Stimulated activated naive CD8-positive, alpha-beta T cell treated with anti-CD3 and anti-CD28 coated beads, Interleukin-15, Interleukin-2, amounts not matched to agents 100 ng/mL and 50 ng/mL, for 24 hours (primary cell): ENCODE measurements at regions not wholly inside any gene's neighbourhood (a gene's known extent, or its start where the extent isn't known, plus 50 kb on each side); places are given as distances from the start of the nearest gene placed in this dataset.

ENCODE experiments used
- H3K27ac Mint-ChIP-seq: one replicate; pipeline ENCODE4 v1.8.0; 2021; ENCODE audit warnings: mild to moderate bottlenecking, mixed read lengths
- H3K27me3 Mint-ChIP-seq: one replicate; pipeline ENCODE4 v1.8.0; 2021; ENCODE audit warnings: mixed read lengths
- H3K36me3 Mint-ChIP-seq: one replicate; pipeline ENCODE4 v1.8.0; 2021; ENCODE audit warnings: low read depth, mixed read lengths
- H3K4me1 Mint-ChIP-seq: one replicate; pipeline ENCODE4 v1.8.0; 2021; ENCODE audit warnings: low read depth, mixed read lengths
- H3K4me3 Mint-ChIP-seq: one replicate; pipeline ENCODE4 v1.8.0; 2021; ENCODE audit warnings: mild to moderate bottlenecking, mixed read lengths
- H3K9me3 Mint-ChIP-seq: one replicate; pipeline ENCODE4 v1.8.0; 2021; ENCODE audit warnings: mixed read lengths

GRCh38 chr2:120547662-120548061 lies 188.0 kb upstream of the GLI2 start:
- H3K4me1 Mint-ChIP-seq = no peaks in the 10 kb centered on the region
- H3K9me3 Mint-ChIP-seq = no peaks in the 10 kb centered on the region
- no peak overlapping the region for H3K4me3 Mint-ChIP-seq
- H3K27ac Mint-ChIP-seq = no peak overlapping the region
- H3K27me3 Mint-ChIP-seq = peaks cover 2% of the 10 kb centered on the region
- no peaks in the 10 kb centered on the region for H3K36me3 Mint-ChIP-seq

- Mint-ChIP-seq H3K4me3 (no peak overlapping the region), H3K27me3 (peaks cover 12% of the 10 kb centered on the region), H3K27ac (no peak overlapping the region), H3K9me3 (no peaks in the 10 kb centered on the region), H3K36me3 (no peaks in the 10 kb centered on the region), H3K4me1 (no peaks in the 10 kb centered on the region)
These were observed 186.8 kb upstream of the GLI2 start for GRCh38 chr2:120548627-120549608.

GRCh38 chr2:120549841-120550240 lies 185.8 kb upstream of the GLI2 start:
- H3K27me3 Mint-ChIP-seq = peaks cover 19% of the 10 kb centered on the region
- no peaks in the 10 kb centered on the region for H3K9me3 Mint-ChIP-seq
- no peak overlapping the region for H3K4me3 Mint-ChIP-seq
- H3K36me3 Mint-ChIP-seq = no peaks in the 10 kb centered on the region
- H3K4me1 Mint-ChIP-seq = no peaks in the 10 kb centered on the region
- no peak overlapping the region for H3K27ac Mint-ChIP-seq

- Mint-ChIP-seq H3K4me1 (no peaks in the 10 kb centered on the region), H3K27me3 (peaks cover 19% of the 10 kb centered on the region), H3K4me3 (no peak overlapping the region), H3K36me3 (no peaks in the 10 kb centered on the region), H3K9me3 (no peaks in the 10 kb centered on the region), H3K27ac (no peak overlapping the region)
These were observed 185.4 kb upstream of the GLI2 start for GRCh38 chr2:120550282-120550681.

- Mint-ChIP-seq H3K27me3 (peaks cover 19% of the 10 kb centered on the region), H3K4me3 (no peak overlapping the region), H3K4me1 (no peaks in the 10 kb centered on the region), H3K9me3 (no peaks in the 10 kb centered on the region), H3K36me3 (no peaks in the 10 kb centered on the region), H3K27ac (no peak overlapping the region)
These were observed 184.7 kb upstream of the GLI2 start for GRCh38 chr2:120550893-120551446.

GRCh38 chr2:120551522-120551921 lies 184.1 kb upstream of the GLI2 start:
- Mint-ChIP-seq H3K27me3 (peaks cover 19% of the 10 kb centered on the region), H3K4me3 (no peak overlapping the region), H3K27ac (no peak overlapping the region), H3K4me1 (no peaks in the 10 kb centered on the region), H3K9me3 (no peaks in the 10 kb centered on the region), H3K36me3 (no peaks in the 10 kb centered on the region)

GRCh38 chr2:120552079-120552478 lies 183.6 kb upstream of the GLI2 start:
- Mint-ChIP-seq H3K4me3 (no peak overlapping the region), H3K36me3 (no peaks in the 10 kb centered on the region), H3K27me3 (peaks cover 19% of the 10 kb centered on the region), H3K9me3 (no peaks in the 10 kb centered on the region), H3K27ac (no peak overlapping the region), H3K4me1 (no peaks in the 10 kb centered on the region)

GRCh38 chr2:120552800-120553481 lies 182.7 kb upstream of the GLI2 start:
- Mint-ChIP-seq H3K27me3 (peaks cover 19% of the 10 kb centered on the region), H3K4me1 (no peaks in the 10 kb centered on the region), H3K4me3 (no peak overlapping the region), H3K36me3 (no peaks in the 10 kb centered on the region), H3K9me3 (no peaks in the 10 kb centered on the region), H3K27ac (no peak overlapping the region)

GRCh38 chr2:120554625-120555032 lies 181.0 kb upstream of the GLI2 start:
- no peaks in the 10 kb centered on the region for H3K9me3 Mint-ChIP-seq
- H3K36me3 Mint-ChIP-seq = no peaks in the 10 kb centered on the region
- no peak overlapping the region for H3K4me3 Mint-ChIP-seq
- H3K27me3 Mint-ChIP-seq = peaks cover 19% of the 10 kb centered on the region
- H3K4me1 Mint-ChIP-seq = no peaks in the 10 kb centered on the region
- no peak overlapping the region for H3K27ac Mint-ChIP-seq

GRCh38 chr2:120555092-120555491 lies 180.6 kb upstream of the GLI2 start:
- Mint-ChIP-seq H3K27ac (no peak overlapping the region), H3K27me3 (peaks cover 19% of the 10 kb centered on the region), H3K4me1 (no peaks in the 10 kb centered on the region), H3K9me3 (no peaks in the 10 kb centered on the region), H3K36me3 (no peaks in the 10 kb centered on the region), H3K4me3 (no peak overlapping the region)

GRCh38 chr2:120556911-120557310 lies 178.8 kb upstream of the GLI2 start:
- Mint-ChIP-seq H3K27ac (no peak overlapping the region), H3K4me3 (no peak overlapping the region), H3K27me3 (peaks cover 19% of the 10 kb centered on the region), H3K36me3 (no peaks in the 10 kb centered on the region), H3K4me1 (no peaks in the 10 kb centered on the region), H3K9me3 (no peaks in the 10 kb centered on the region)

GRCh38 chr2:120558847-120559246 lies 176.8 kb upstream of the GLI2 start:
- no peaks in the 10 kb centered on the region for H3K36me3 Mint-ChIP-seq
- no peak overlapping the region for H3K4me3 Mint-ChIP-seq
- H3K4me1 Mint-ChIP-seq = no peaks in the 10 kb centered on the region
- no peak overlapping the region for H3K27ac Mint-ChIP-seq
- peaks cover 7% of the 10 kb centered on the region for H3K27me3 Mint-ChIP-seq
- H3K9me3 Mint-ChIP-seq = no peaks in the 10 kb centered on the region

- peaks cover 4% of the 10 kb centered on the region for H3K27me3 Mint-ChIP-seq
- no peak overlapping the region for H3K27ac Mint-ChIP-seq
- no peak overlapping the region for H3K4me3 Mint-ChIP-seq
- H3K9me3 Mint-ChIP-seq = no peaks in the 10 kb centered on the region
- no peaks in the 10 kb centered on the region for H3K36me3 Mint-ChIP-seq
- no peaks in the 10 kb centered on the region for H3K4me1 Mint-ChIP-seq
These were observed 176.3 kb upstream of the GLI2 start for GRCh38 chr2:120559401-120559800.

GRCh38 chr2:120560330-120560729 lies 175.3 kb upstream of the GLI2 start:
- H3K4me3 Mint-ChIP-seq = no peak overlapping the region
- H3K27me3 Mint-ChIP-seq = no peaks in the 10 kb centered on the region
- H3K27ac Mint-ChIP-seq = no peak overlapping the region
- H3K36me3 Mint-ChIP-seq = no peaks in the 10 kb centered on the region
- no peaks in the 10 kb centered on the region for H3K4me1 Mint-ChIP-seq
- H3K9me3 Mint-ChIP-seq = no peaks in the 10 kb centered on the region

GRCh38 chr2:120561379-120562035 lies 174.2 kb upstream of the GLI2 start:
- no peaks in the 10 kb centered on the region for H3K4me1 Mint-ChIP-seq
- no peak overlapping the region for H3K27ac Mint-ChIP-seq
- H3K27me3 Mint-ChIP-seq = no peaks in the 10 kb centered on the region
- H3K36me3 Mint-ChIP-seq = no peaks in the 10 kb centered on the region
- H3K4me3 Mint-ChIP-seq = no peak overlapping the region
- H3K9me3 Mint-ChIP-seq = no peaks in the 10 kb centered on the region
